SK-N-SH (cell line): ENCODE measurements at regions not wholly inside any gene's neighbourhood (a gene's known extent, or its start where the extent isn't known, plus 50 kb on each side); places are given as distances from the start of the nearest gene placed in this dataset.

Experiments
- CTCF ChIA-PET: fragments of 300-600, 350-600 bp; formaldehyde crosslinking; extraction: SDS; loops from one replicate; lab custom pipeline; 2021; lab: Yijun Ruan, JAX
- POLR2A ChIA-PET: fragments of 350-600 bp; sonication (Branson Sonifier 250); formaldehyde crosslinking; extraction: SDS; loops from one replicate; lab custom pipeline; 2020; ENCODE audit warnings: antibody characterized with exemption, inconsistent platforms; lab: Yijun Ruan, JAX
- DNase-seq: peaks from one replicate; pipeline ENCODE4 v3.0.0; 2012
- H2AFZ ChIP-seq: fragments of 200-600 bp; sonication (generic); 2 replicates; pipeline ENCODE4 v1.8.1; 2016; ENCODE audit warnings: antibody characterized with exemption, mild to moderate bottlenecking, low read depth
- H3F3A ChIP-seq: fragments of 200-600 bp; sonication (generic); replicated peaks from 2 replicates; pipeline ENCODE3; 2016; ENCODE audit warnings: antibody characterized with exemption, mild to moderate bottlenecking; ENCODE audit not compliant: insufficient read depth
- H3K27ac ChIP-seq, 2 experiments: fragments of 200-500 bp in 1 of 2; fragments of 200-600 bp in 1 of 2; sonication (Bioruptor generic) in 1 of 2; sonication (generic), shearing (Covaris generic) in 1 of 2; 2 replicates each; pipeline versions ENCODE4 v1.5.1 to v1.6.1; 2014 to 2016; ENCODE audit warnings: low read depth in 2 of 2, inconsistent platforms in 1 of 2, low read length in 1 of 2, mild to moderate bottlenecking in 1 of 2, mixed read lengths in 1 of 2
- H3K27me3 ChIP-seq: fragments of 200-600 bp; sonication (generic), shearing (Covaris generic); 2 replicates; pipeline ENCODE4 v1.6.1; 2016; ENCODE audit warnings: mixed run types; ENCODE audit not compliant: insufficient read depth
- H3K36me3 ChIP-seq, 2 experiments: fragments of 200-500 bp in 1 of 2; fragments of 200-600 bp in 1 of 2; sonication (Bioruptor generic) in 1 of 2; sonication (generic) in 1 of 2; replicated peaks in 1 of 2; 2 replicates each; pipeline versions ENCODE3 to v1.5.1; 2014 to 2016; ENCODE audit warnings: low read length in 1 of 2, mild to moderate bottlenecking in 1 of 2; ENCODE audit not compliant: insufficient read depth in 2 of 2, control insufficient read depth in 1 of 2
- H3K4me1 ChIP-seq, 2 experiments: fragments of 200-500 bp in 1 of 2; fragments of 200-600 bp in 1 of 2; sonication (Bioruptor generic) in 1 of 2; sonication (generic), shearing (Covaris generic) in 1 of 2; 2 replicates each; pipeline versions ENCODE4 v1.5.1 to v1.6.1; 2014 to 2016; ENCODE audit warnings: low read depth in 1 of 2, low read length in 1 of 2, mixed run types in 1 of 2; ENCODE audit not compliant: insufficient read depth in 2 of 2, control insufficient read depth in 1 of 2
- H3K4me2 ChIP-seq: fragments of 200-600 bp; sonication (generic), shearing (Covaris generic); 2 replicates; pipeline ENCODE4 v1.6.1; 2017; ENCODE audit warnings: mixed run types
- H3K4me3 ChIP-seq, 2 experiments: fragments of 200-500 bp in 1 of 2; fragments of 200-600 bp in 1 of 2; sonication (Bioruptor generic) in 1 of 2; sonication (generic), shearing (Covaris generic) in 1 of 2; 2 replicates each; pipeline versions ENCODE4 v1.5.1 to v1.8.1; 2014 to 2016; ENCODE audit warnings: low read depth in 2 of 2, inconsistent platforms in 1 of 2, low read length in 1 of 2, mild to moderate bottlenecking in 1 of 2, mixed read lengths in 1 of 2, moderate library complexity in 1 of 2
- H3K79me2 ChIP-seq: fragments of 200-600 bp; sonication (generic); 2 replicates; pipeline ENCODE4 v1.8.1; 2017; ENCODE audit warnings: mild to moderate bottlenecking; ENCODE audit not compliant: insufficient read depth
- H3K9ac ChIP-seq: fragments of 200-600 bp; sonication (generic); 2 replicates; pipeline ENCODE4 v1.6.1; 2017; ENCODE audit warnings: mixed run types
- H3K9me2 ChIP-seq: fragments of 200-600 bp; sonication (generic); 2 replicates; pipeline ENCODE4 v1.6.1; 2017; ENCODE audit warnings: mixed run types
- H3K9me3 ChIP-seq: fragments of 200-600 bp; sonication (generic); 2 replicates; pipeline ENCODE4 v1.6.1; 2017; ENCODE audit warnings: mixed run types, mild to moderate bottlenecking, moderate library complexity
- H4K20me1 ChIP-seq: fragments of 200-600 bp; sonication (generic); 2 replicates; pipeline ENCODE4 v1.6.1; 2017; ENCODE audit warnings: mild to moderate bottlenecking, mixed run types; ENCODE audit not compliant: insufficient read depth
- EP300 ChIP-seq, 2 experiments: IDR thresholded peaks; 2 replicates each; pipeline versions ENCODE4 v1.4.0 to v1.6.1; 2012; ENCODE audit warnings: borderline replicate concordance in 1 of 2, low read depth in 1 of 2, low read length in 1 of 2
- FOSL2 ChIP-seq: IDR thresholded peaks from 2 replicates; pipeline ENCODE4 v1.4.0; 2012; ENCODE audit warnings: low read depth, mild to moderate bottlenecking, moderate library complexity, borderline replicate concordance
- FOXM1 ChIP-seq: IDR thresholded peaks from 2 replicates; pipeline ENCODE4 v1.4.0; 2012; ENCODE audit warnings: low read depth, mild to moderate bottlenecking
- GATA2 ChIP-seq: sonication (generic); formaldehyde crosslinking; IDR thresholded peaks from 2 replicates; pipeline ENCODE4 v1.5.0; 2020; ENCODE audit warnings: mild to moderate bottlenecking, missing genetic modification reagents
- JUND ChIP-seq: IDR thresholded peaks from 2 replicates; pipeline ENCODE4 v1.4.0; 2012
- NFIC ChIP-seq: IDR thresholded peaks from 2 replicates; pipeline ENCODE4 v1.4.0; 2012; ENCODE audit warnings: borderline replicate concordance
- PBX3 ChIP-seq: IDR thresholded peaks from 2 replicates; pipeline ENCODE4; 2012
- RCOR1 ChIP-seq: fragments of 150-350 bp; IDR thresholded peaks from 2 replicates; pipeline ENCODE4 v1.6.1; 2017; ENCODE audit warnings: antibody characterized with exemption, low read length
- REST ChIP-seq: IDR thresholded peaks from 2 replicates; pipeline ENCODE4 v1.6.1; 2012; ENCODE audit warnings: mild to moderate bottlenecking, low read depth, low read length, moderate library complexity
- RFX5 ChIP-seq: IDR thresholded peaks from 2 replicates; pipeline ENCODE4 v1.6.1; 2012; ENCODE audit warnings: mild to moderate bottlenecking, improper control_type of control experiment, low read length
- TAF1 ChIP-seq: IDR thresholded peaks from 2 replicates; pipeline ENCODE4 v1.6.1; 2012; ENCODE audit warnings: low read depth, mild to moderate bottlenecking, low read length, moderate library complexity, borderline replicate concordance
- USF2 ChIP-seq: fragments of 150-350 bp; IDR thresholded peaks from 2 replicates; pipeline ENCODE4 v1.6.1; 2017; ENCODE audit warnings: antibody characterized with exemption, low read length, low read depth, borderline replicate concordance
- ZBTB33 ChIP-seq: IDR thresholded peaks from 2 replicates; pipeline ENCODE4 v1.4.0; 2012; ENCODE audit warnings: low read depth, borderline replicate concordance
- WGBS: methylation state at CpG from one replicate; pipeline ENCODE4 v1.1.6; 2017; ENCODE audit warnings: low lambda C conversion rate; 5-methylcytosine and 5-hydroxymethylcytosine counted together

DNA sequence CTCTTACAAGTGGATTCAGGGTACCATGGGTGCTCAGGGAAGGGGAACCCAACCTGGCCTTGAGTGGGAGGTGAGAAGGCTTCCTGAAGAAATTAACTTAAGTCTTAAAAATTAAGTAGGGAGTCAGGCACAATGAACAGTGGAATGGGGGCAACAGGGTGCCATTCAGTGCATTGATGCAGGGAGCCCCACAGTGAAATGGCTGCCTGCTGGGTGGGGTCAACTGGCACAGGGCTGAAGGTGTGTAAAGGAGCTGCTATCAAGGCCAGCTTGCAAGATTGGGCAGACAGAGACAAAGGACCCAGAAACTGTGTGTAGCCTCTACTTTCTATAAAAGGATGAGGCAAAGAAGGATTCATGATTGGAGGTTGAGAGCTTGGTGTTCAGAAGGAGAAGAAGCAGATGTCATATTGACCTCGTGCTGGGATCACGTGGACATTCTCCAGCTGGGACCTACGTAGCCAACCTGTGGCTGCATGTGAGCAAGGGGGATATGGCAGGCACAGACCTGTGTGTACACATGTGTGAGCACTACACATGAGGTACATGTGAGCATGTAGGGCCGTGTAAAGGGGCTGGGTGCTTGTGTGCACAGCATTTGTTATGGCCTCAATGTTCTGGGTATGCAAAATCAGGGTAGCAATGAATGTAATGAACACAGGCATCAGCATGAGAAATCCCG, 209.5 kb upstream of the HAAO start (continued):
- TF ChIP-seq RCOR1, result no peak
- TF ChIP-seq FOSL2, result no peak
- no peak for TF ChIP-seq JUND
- TF ChIP-seq PBX3, result no peak
- no peak for TF ChIP-seq NFIC
- TF ChIP-seq RFX5, result no peak
- no peak for TF ChIP-seq FOXM1

- H3K79me2 ChIP-seq, result no peaks in the 10 kb centered on the region
- H4K20me1 ChIP-seq, result no peaks in the 10 kb centered on the region
- no peaks in the 10 kb centered on the region for H3F3A ChIP-seq
- TF ChIP-seq GATA2 (CRISPR knock-in tag), result no peak
- no peak overlapping the region for H3K4me2 ChIP-seq
- no peak overlapping the region for H3K9ac ChIP-seq
- POLR2A ChIA-PET, result no interaction called here
- CTCF ChIA-PET, result interaction anchor here (1.4 kb wide), 1 partner anchor 23 kb away, joined by 4 read pairs; no protein-coding TSS in a partner anchor
- H3K4me1 ChIP-seq, result peaks cover 0 to 2% of the 10 kb centered on the region in 2 experiments; a peak in 1 of 4 replicates
- WGBS, result 90% methylated on average over 3 of the region's 4 CpGs
- no peaks in the 10 kb centered on the region for H3K9me3 ChIP-seq
- H3K27me3 ChIP-seq, result no peaks in the 10 kb centered on the region
- no peak overlapping the region for H3K27ac ChIP-seq
- no peaks in the 10 kb centered on the region for H3K36me3 ChIP-seq
- H3K4me3 ChIP-seq, result no peak overlapping the region
- no peaks in the 10 kb centered on the region for H3K9me2 ChIP-seq
- no peak overlapping the region for H2AFZ ChIP-seq
- DNase-seq, result no peak
Measured at GRCh38 chr2:43001055-43001378, 208.6 kb upstream of the HAAO start.

- CTCF ChIA-PET, result interaction anchor here (1.3 to 1.4 kb wide), 2 partner anchors 24 to 26 kb away, joined by 4 to 7 read pairs; no protein-coding TSS in a partner anchor
- H2AFZ ChIP-seq, result no peak overlapping the region
- TF ChIP-seq EP300 (IDR thresholded peaks at IDR 0.05; ENCODE audit: borderline replicate concordance in 1 of 2, low read depth in 1 of 2, low read length in 1 of 2) (no peak), FOXM1 (no peak), TAF1 (no peak), RCOR1 (no peak), REST (no peak), ZBTB33 (no peak), GATA2 (CRISPR knock-in tag) (no peak), FOSL2 (no peak), USF2 (no peak), PBX3 (no peak)
Measured at GRCh38 chr2:43000242-43001054, 208.1 kb upstream of the HAAO start.

More at GRCh38 chr2:43000242-43001054, 208.1 kb upstream of the HAAO start:
- no peak overlapping the region for H3K9ac ChIP-seq
- WGBS, result 91% methylated on average over 19 of the region's 25 CpGs
- H3K4me1 ChIP-seq, result peaks cover 0 to under 1% of the 10 kb centered on the region in 2 experiments; a peak in 1 of 4 replicates
- H4K20me1 ChIP-seq, result no peaks in the 10 kb centered on the region
- no peaks in the 10 kb centered on the region for H3K79me2 ChIP-seq
- H3K4me3 ChIP-seq, result no peak overlapping the region
- POLR2A ChIA-PET, result no interaction called here
- H3K9me2 ChIP-seq, result no peaks in the 10 kb centered on the region
- no peak overlapping the region for H3K4me2 ChIP-seq
- no peak overlapping the region for H3K27ac ChIP-seq
- no peaks in the 10 kb centered on the region for H3K27me3 ChIP-seq
- H3K9me3 ChIP-seq, result no peaks in the 10 kb centered on the region
- no peaks in the 10 kb centered on the region for H3F3A ChIP-seq
- DNase-seq, result peak; percentile 31
- no peaks in the 10 kb centered on the region for H3K36me3 ChIP-seq
